MM.1S (cell line): ENCODE measurements at regions not wholly inside any gene's neighbourhood (a gene's known extent, or its start where the extent isn't known, plus 50 kb on each side); places are given as distances from the start of the nearest gene placed in this dataset.

Experiments used
- EZH2 ChIP-seq: fragments of 300-600 bp; sonication (generic); optimal IDR thresholded peaks from 2 replicates; pipeline ENCODE3; 2017; ENCODE audit warnings: low read depth, mild to moderate bottlenecking, antibody characterized with exemption, low read length, mixed read lengths
- EZH2phosphoT487 ChIP-seq: fragments of 300-600 bp; sonication (generic); IDR thresholded peaks from 2 replicates; pipeline ENCODE4 v1.6.1; 2018; ENCODE audit warnings: antibody characterized with exemption, low read length
- TF ChIP-seq, protein P1 (sequence below): fragments of 300-600 bp; sonication (generic); IDR thresholded peaks from 2 replicates; pipeline ENCODE4 v1.5.1; 2016; ENCODE audit warnings: antibody characterized with exemption, low read length, mixed read lengths

DNA sequence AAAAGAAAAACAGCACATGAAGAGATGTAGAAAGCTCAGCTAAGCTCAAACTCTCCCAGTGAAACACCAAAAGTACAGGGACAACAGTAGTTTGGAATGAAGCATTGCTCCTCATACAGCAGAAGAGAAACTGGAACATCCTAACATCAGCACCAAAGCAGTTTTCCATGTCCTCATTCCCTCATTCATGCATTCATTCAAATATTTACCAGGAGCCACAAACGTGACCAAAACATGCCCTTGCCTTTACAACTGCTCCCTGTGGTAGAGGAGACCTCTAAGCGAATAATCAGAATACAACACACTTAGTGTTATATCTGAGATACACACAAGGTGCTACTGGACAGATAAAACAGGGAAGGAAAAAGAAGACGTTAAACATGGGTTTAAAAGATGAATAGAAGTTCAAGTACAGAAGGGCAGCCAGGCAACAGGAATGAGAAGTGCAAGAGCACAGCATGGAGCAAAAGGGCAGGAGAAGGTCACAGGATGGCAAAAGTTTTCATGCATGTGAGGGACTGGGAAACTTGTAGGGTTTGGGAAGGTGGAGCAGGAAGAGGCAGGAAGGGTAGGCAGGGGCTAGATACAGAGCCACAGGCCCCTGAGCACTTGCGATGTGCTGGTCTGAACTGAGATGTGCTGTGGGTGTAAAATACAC, 58.5 kb upstream of the LMCD1 start:
- TF ChIP-seq, protein P1, sequence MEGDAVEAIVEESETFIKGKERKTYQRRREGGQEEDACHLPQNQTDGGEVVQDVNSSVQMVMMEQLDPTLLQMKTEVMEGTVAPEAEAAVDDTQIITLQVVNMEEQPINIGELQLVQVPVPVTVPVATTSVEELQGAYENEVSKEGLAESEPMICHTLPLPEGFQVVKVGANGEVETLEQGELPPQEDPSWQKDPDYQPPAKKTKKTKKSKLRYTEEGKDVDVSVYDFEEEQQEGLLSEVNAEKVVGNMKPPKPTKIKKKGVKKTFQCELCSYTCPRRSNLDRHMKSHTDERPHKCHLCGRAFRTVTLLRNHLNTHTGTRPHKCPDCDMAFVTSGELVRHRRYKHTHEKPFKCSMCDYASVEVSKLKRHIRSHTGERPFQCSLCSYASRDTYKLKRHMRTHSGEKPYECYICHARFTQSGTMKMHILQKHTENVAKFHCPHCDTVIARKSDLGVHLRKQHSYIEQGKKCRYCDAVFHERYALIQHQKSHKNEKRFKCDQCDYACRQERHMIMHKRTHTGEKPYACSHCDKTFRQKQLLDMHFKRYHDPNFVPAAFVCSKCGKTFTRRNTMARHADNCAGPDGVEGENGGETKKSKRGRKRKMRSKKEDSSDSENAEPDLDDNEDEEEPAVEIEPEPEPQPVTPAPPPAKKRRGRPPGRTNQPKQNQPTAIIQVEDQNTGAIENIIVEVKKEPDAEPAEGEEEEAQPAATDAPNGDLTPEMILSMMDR = no peak
- no peak for TF ChIP-seq EZH2phosphoT487
- TF ChIP-seq EZH2 = no peak
